NCI-H1048 (cell line): ENCODE measurements at regions not wholly inside any gene's neighbourhood (a gene's known extent, or its start where the extent isn't known, plus 50 kb on each side); places are given as distances from the start of the nearest gene placed in this dataset.

Source experiments
- DNase-seq: peaks from one replicate; lab custom pipeline; 2025; lab: John Stamatoyannopoulos, UW

GRCh38 chr1:105838071-105838470 is 1218.4 kb upstream of the PRMT6 start:
- DNase-seq = no peak

- DNase-seq = no peak
These were observed 1190.9 kb upstream of the PRMT6 start for GRCh38 chr1:105865546-105865945.

GRCh38 chr1:105872817-105873216 is 1183.7 kb upstream of the PRMT6 start:
- no peak for DNase-seq

DNA sequence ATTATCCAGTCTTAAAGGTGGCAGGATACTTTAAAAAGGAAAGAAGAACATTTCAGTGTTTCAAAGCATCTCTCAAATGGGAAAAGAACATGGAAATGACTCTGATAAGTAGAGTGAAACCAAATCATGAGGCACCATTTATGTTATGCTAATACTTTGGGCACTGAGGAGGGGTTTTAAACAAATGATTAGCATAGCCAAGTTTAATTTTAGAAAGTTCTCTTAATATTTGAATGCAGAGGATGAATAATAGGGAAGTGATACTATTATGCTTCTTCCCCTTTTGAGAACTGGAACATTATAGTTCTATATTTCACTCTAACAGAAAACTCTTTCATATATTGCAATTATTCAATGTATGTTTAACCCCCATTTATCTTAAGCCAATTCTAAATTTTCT is 1181.9 kb upstream of the PRMT6 start:
- DNase-seq = no peak

DNA sequence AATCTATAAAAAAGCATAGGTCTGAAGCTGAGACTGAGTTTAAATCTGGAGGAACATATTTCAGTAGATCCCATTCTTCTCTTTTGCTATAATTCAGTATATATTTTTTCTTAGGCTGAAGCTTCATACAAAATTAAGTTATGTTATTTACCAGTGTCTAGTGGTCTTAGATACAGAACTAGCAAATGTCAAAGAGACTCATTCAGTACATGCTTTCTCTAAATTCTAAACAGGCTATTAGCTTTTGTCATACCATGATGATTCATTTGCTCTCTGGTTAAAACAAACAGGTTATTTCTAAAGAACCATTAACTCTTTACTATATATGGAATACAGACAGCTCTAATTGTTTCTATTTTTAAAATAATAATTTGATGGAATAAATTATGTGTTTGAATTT is 1170.2 kb upstream of the PRMT6 start:
- no peak for DNase-seq

GRCh38 chr1:105891308-105891707 is 1165.2 kb upstream of the PRMT6 start:
- DNase-seq = no peak

- no peak for DNase-seq
These were observed 1162.5 kb upstream of the PRMT6 start for GRCh38 chr1:105894006-105894405.

DNA sequence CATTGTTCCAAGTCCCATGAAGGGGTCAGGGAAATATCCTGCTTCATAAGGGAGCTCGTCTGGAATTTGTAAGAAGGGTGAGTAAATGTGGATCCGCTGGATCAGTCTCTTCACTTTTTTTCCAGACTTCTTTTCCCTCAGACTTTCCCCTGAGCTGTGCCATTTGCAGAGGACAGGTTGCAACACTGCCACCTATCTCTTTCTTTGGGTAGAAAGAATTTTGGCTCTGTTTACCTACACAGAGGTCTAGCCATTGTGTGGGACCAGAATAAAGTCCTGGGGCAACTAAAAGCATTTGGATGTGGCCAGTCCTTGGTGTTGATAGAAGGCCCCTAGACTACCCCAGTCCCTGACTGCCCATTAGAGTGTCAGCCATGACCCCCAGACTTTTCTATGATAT is 1146.7 kb upstream of the PRMT6 start:
- DNase-seq = no peak

GRCh38 chr1:105914403-105914802 is 1142.1 kb upstream of the PRMT6 start:
- DNase-seq = no peak

- DNase-seq = no peak
These were observed 1121.7 kb upstream of the PRMT6 start for GRCh38 chr1:105934806-105935205.

DNA sequence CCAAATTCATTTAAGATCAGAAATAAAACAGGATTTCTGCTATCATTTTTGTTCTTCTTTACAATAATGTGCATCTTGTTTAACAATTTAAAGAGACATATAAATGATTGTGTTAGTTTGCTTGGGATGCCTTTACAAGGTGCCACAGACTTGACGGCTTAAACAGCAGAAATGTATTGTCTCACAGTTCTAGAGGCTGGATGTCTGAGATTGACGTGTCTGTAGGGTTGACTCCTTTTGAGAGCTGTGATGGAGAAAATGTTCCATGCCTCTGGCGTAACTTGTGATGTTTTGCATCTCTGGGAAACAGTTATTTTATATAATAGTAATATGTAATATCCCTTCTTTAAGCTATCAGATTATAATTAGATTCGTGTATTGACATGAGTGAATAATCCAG is 1091.6 kb upstream of the PRMT6 start:
- no peak for DNase-seq

- no peak for DNase-seq
These were observed 1059.0 kb upstream of the PRMT6 start for GRCh38 chr1:105997516-105997915.

DNA sequence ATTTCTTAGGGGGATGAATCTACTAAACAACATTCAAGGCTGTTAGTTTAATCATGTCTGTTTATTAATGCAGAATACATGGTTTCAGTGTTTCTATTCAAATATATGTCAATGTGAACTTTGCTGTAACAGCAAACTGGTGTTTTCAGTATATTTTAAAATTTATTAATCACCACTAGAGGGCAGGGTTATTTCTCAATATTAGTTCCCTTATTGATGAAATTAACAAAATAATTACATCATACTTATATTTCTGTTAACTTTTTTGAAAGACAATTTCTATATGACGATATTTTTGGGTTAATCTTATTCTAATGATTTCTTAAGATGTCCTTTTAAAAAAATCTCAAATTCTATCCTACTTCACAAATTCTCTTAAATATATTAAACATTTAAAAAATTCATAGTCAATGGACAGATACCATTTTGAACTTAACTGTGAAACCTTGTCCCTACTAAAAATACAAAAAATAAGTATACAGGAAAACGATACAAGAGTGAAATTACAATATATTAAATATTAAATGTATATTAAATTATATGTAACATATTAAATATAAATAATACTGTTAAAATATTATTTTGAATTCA is 1034.1 kb upstream of the PRMT6 start:
- no peak for DNase-seq

DNA sequence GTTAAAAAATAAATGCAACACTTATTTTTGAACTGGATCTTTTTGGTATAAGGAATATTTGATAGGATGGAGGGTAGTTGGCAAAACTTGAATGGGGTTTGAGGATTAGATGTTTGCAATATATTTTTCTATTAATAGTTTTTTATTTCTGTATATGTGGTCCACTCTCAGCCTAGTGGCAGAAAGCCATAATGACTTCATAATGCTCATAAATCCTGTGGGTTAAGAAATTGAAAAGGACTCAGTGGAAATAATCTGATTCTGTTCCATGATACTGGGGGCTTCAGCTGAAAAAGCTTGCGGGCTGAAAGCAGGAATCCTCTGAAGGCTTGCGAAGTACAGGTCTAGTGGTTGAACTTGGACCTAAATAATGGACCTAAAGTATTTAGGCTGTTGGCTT is 1028.6 kb upstream of the PRMT6 start:
- DNase-seq = no peak

- no peak for DNase-seq
These were observed 1018.9 kb upstream of the PRMT6 start for GRCh38 chr1:106037526-106037925.

GRCh38 chr1:106038260-106038659 is 1018.2 kb upstream of the PRMT6 start:
- DNase-seq = no peak

DNA sequence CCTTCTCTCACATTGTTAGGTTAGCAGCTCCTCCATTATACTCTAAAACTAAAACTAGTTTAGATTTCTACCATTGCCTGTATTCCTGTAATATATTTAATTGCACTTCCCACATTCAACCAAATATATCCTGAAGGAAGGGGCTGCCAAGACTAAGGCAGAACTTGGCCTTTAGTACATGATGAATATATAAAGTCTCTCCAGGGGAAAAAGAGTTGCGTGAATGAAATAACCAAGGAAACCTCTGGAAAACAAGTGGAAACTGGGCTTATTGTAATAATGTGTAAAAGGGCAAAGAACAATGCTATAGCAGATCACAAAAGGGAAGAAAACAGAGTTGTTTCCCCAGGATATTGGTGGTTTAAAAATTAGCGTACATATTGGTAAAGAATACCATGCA is 1012.5 kb upstream of the PRMT6 start:
- DNase-seq = no peak

GRCh38 chr1:106047210-106047609 is 1009.3 kb upstream of the PRMT6 start:
- no peak for DNase-seq

DNA sequence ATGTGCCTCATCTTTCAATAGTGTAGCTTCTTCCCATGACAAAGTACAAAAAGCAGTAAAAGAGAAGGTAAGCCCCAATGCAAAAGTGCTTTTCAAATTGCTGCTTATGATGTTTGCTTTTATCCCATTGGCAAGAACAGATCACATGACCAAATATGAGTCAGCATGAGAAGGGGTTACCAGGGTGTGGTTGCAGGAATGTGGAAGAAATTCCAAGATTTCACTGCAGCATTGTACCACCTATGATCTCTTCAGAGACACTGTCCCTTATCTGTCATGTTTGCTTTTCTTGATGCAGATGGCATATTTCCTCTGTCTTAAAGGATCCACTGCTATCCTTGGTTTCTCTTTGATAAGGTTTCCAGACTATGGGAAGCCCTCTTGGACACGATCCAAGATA is 1006.9 kb upstream of the PRMT6 start:
- no peak for DNase-seq

GRCh38 chr1:106055855-106056254 is 1000.6 kb upstream of the PRMT6 start:
- no peak for DNase-seq

DNA sequence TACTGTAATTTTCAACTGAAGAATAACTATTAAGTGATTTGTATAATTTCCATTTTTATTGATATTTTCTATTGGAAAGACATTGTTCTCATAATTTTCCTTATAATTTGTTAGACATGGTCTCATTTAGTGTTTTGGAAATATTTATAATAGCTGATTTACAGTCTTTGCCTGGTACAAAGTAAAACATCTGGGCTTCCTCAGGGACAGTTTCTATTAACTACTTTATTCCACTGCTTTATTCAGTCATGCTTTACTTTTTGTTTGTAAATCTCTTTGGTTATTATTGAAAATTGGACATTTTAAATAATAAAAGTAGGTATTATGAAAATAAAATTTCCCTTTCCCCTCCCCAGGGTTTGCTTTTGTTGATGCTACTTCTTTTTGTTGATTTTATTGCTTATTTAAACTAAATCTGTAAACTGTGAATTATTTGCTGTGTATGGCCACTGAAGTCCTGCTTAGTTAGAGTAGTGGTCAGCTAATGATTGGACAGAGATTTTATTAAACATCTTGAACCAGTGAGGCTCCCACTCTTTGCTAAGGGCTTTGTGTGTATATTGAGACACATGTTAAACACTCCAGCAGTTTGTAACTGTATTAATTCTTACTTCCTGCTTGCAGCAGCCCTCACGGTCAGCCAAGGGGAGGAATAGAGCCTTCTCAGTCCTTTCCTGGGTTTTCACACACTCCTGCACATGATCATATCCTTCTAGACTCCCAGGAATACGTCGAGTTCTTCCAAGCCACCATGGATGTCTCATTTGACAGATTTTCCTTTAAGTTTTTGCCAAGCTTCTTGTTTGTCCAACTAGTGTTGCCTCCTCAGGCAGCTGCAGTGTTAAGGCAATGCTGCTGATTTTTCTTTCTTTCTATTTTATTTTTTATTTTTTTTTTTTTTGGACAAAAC is 994.6 kb upstream of the PRMT6 start:
- no peak for DNase-seq

DNA sequence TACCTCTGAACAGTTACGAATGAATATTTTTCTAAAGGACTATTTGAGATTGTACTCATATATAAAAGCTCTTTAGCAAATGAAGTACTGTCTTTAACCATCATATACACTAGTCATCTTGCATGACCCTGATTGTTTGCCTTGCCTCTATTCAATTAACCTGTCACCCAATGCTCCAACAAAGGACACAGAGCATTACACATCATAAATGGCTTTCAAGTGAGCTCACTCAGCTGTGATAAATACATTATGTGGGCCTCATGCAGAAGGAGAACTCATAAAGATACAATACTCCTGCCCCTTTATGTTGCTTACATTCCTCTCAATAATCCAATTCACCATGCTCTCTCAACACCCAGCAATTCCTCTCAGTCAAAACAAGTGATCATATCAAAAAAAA is 993.0 kb upstream of the PRMT6 start:
- DNase-seq = no peak

DNA sequence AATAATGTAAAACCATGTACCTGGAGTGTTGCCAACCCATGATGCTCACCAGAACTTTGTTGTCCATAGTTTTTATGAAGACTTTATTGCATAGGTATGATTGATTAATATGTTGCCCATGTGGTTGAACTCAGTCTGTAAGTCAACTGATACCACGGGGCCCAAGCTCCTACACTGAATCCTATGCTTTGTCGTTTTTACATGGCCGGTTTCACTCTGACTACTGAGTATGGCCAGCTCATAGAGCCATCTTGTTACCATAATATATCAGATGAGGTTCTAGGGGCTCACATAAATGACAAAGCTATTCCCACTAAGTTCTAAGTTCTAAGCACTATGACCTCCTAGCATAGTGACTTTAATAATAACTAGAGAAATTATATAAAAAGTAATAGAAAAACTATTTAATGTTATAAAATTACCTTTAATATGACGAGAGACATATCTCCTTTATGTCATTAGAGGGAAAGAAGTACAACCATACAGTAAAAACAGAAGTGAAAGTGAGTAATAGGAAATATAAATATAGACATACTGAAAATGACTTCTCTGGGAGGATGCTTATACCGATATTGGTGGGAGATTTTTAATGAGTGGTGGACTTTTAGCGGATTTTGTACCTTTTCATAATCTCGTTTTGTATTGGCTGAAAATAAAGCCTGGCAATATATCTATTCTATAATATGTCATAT is 983.4 kb upstream of the PRMT6 start:
- DNase-seq = no peak
